Common myeloid progenitor, CD34-positive (primary cell): ENCODE measurements at regions not wholly inside any gene's neighbourhood (a gene's known extent, or its start where the extent isn't known, plus 50 kb on each side); places are given as distances from the start of the nearest gene placed in this dataset.
A peak's percentile ranks its signal among the peaks of the same experiment; 100 is the strongest.

Experiments used
- CTCF ChIA-PET: fragments of 350-600 bp; sonication (Branson Sonifier 250); formaldehyde crosslinking; loops from one replicate; lab custom pipeline; 2021; ENCODE audit warnings: antibody characterized with exemption; lab: Charles Lee
- POLR2A ChIA-PET: fragments of 350-600 bp; sonication (Branson Sonifier 250); formaldehyde crosslinking; loops from one replicate; lab custom pipeline; 2021; ENCODE audit warnings: antibody characterized with exemption; lab: Charles Lee
- DNase-seq, 3 donors: peaks; one replicate each; pipeline versions ENCODE4 v3.0.0 to v3.0.0-alpha.2; 2013
- H3K27ac ChIP-seq, 2 experiments: 1 replicate in 1 of 2; 2 replicates in 1 of 2; pipeline ENCODE4 v1.7.0; 2013; ENCODE audit warnings: inconsistent platforms in 2 of 2, low read length in 2 of 2, mild to moderate bottlenecking in 2 of 2, low read depth in 1 of 2, moderate library complexity in 1 of 2; ENCODE audit not compliant: severe bottlenecking in 2 of 2, insufficient read depth in 1 of 2, poor library complexity in 1 of 2
- H3K27me3 ChIP-seq, 5 experiments: replicated peaks in 2 of 5; 1 replicate in 3 of 5; 2 replicates in 2 of 5; pipeline versions ENCODE4 v1.6.1 to v1.7.0; 2013; ENCODE audit warnings: low read length in 4 of 5, mild to moderate bottlenecking in 2 of 5, moderate library complexity in 2 of 5, inconsistent platforms in 1 of 5; ENCODE audit not compliant: insufficient read depth in 5 of 5, control insufficient read depth in 4 of 5
- H3K36me3 ChIP-seq, 4 experiments: 1 replicate in 2 of 4; 2 replicates in 2 of 4; pipeline versions ENCODE4 v1.6.1 to v1.7.0; 2013; ENCODE audit warnings: low read length in 3 of 4, control low read depth in 1 of 4, mild to moderate bottlenecking in 1 of 4; ENCODE audit not compliant: control insufficient read depth in 4 of 4, insufficient read depth in 4 of 4
- H3K4me1 ChIP-seq, 4 experiments: 1 replicate in 3 of 4; 2 replicates in 1 of 4; pipeline versions ENCODE4 v1.6.1 to v1.7.1; 2013; ENCODE audit warnings: low read length in 3 of 4, mild to moderate bottlenecking in 3 of 4, control low read depth in 1 of 4, inconsistent platforms in 1 of 4, moderate library complexity in 1 of 4; ENCODE audit not compliant: control insufficient read depth in 4 of 4, insufficient read depth in 4 of 4; ENCODE audit errors: control extremely low read depth in 1 of 4
- H3K4me3 ChIP-seq, 7 experiments: 1 replicate in 4 of 7; 2 replicates in 3 of 7; pipeline versions ENCODE4 v1.5.1 to v1.7.0; 2013; ENCODE audit warnings: mild to moderate bottlenecking in 7 of 7, low read length in 6 of 7, moderate library complexity in 6 of 7, inconsistent platforms in 2 of 7, low read depth in 2 of 7, control low read depth in 1 of 7; ENCODE audit not compliant: insufficient read depth in 4 of 7, control insufficient read depth in 1 of 7; ENCODE audit errors: extremely low read depth in 1 of 7
- H3K9me3 ChIP-seq, 5 experiments: 1 replicate in 4 of 5; 2 replicates in 1 of 5; pipeline versions ENCODE4 v1.6.1 to v1.7.1; 2013; ENCODE audit warnings: low read length in 4 of 5, mild to moderate bottlenecking in 2 of 5, inconsistent platforms in 1 of 5, low read depth in 1 of 5, moderate library complexity in 1 of 5; ENCODE audit not compliant: control insufficient read depth in 4 of 5, insufficient read depth in 2 of 5; ENCODE audit errors: control extremely low read depth in 1 of 5
- WGBS: methylation state at CpG from one replicate; pipeline ENCODE4 v1.1.5; 2013; ENCODE audit not compliant: insufficient coverage; 5-methylcytosine and 5-hydroxymethylcytosine counted together

DNA sequence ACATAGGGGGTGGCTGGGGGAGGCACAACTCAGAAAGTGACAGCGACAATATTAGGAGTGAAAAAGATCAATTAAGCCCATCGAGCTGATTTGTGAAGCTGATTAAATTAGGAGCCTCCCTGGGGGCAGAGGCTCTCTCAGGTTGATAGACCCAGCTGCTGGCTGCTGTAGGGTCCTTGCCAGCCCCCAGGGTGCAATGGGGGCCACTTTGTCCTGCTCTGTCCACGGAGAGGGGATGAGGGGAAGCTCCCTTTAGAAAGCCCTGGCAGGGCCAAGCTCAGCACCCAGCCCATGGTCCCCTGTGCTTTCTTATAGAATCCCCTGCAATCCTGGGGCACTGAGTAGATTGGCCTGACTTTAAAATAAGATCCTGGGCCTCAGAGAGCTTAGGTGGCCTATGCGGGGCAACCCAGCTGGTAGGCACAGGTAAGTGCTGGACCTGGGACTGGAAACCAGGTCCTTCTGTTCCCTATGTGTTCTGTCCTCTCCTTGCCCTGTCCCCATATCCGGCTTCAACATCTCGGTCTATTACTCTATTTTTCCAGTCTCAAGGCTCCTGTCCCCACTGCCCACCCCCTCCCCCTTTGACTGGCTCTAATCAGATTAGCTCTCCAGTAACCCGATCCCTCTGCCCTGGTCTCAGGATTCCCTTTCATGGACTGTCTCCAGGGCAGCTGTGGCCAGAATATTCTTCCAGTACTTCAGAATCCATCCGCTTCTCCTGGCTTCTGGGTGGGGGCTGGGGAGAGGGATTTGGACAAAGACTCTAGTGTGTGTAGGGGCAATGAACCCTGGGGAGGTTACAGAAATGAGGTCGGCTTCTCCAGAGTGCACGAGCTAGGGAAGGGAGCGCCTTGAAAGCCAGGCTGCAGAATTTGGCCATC is 259.6 kb downstream of the RPS24 start:
- CTCF ChIA-PET = interaction anchor here (1.2 kb wide), 1 partner anchor 11 kb away, joined by 5 read pairs; no protein-coding TSS in a partner anchor
- H3K9me3 ChIP-seq = no peaks in the 10 kb centered on the region
- no peak overlapping the region for H3K4me3 ChIP-seq
- POLR2A ChIA-PET = interaction anchor here (0.7 kb wide), 1 partner anchor 33 kb away, joined by 3 read pairs; no protein-coding TSS in a partner anchor
- 96% methylated on average over 8 of the region's 11 CpGs for WGBS
- peaks cover 0 to 10% (median 6%) of the 10 kb centered on the region in 4 experiments for H3K4me1 ChIP-seq
- H3K27ac ChIP-seq = no peak overlapping the region
- no peaks in the 10 kb centered on the region for H3K36me3 ChIP-seq
- no peak for DNase-seq
- no peaks in the 10 kb centered on the region for H3K27me3 ChIP-seq

DNA sequence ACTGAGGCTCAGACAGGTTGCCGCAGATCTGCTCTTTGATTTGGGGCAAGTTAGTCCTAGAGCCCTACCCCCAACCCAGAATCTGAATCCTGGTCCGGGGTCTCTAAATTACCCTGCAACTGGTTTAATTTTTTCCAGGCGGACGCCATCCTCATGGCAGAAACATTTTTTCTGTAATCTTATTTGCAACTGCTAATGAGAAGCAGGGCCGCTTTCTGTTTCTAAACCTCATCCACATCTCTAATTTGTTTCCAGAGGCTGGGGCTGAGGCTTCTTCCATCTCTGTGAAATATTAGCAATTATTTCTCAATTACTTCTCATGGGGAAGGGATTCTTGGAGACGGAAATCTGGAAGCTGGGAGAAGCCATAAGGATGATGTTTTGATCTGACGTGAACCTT is 261.6 kb downstream of the RPS24 start:
- H3K27me3 ChIP-seq = no peaks in the 10 kb centered on the region
- CTCF ChIA-PET = no interaction called here
- H3K4me3 ChIP-seq = no peak overlapping the region
- H3K9me3 ChIP-seq = no peaks in the 10 kb centered on the region
- no peak overlapping the region for H3K27ac ChIP-seq
- POLR2A ChIA-PET = no interaction called here
- H3K4me1 ChIP-seq = peaks cover 3 to 23% (median 14%) of the 10 kb centered on the region in 4 experiments
- no peak for DNase-seq
- WGBS = 98% methylated on average over 7 of the region's 7 CpGs
- H3K36me3 ChIP-seq = no peaks in the 10 kb centered on the region

DNA sequence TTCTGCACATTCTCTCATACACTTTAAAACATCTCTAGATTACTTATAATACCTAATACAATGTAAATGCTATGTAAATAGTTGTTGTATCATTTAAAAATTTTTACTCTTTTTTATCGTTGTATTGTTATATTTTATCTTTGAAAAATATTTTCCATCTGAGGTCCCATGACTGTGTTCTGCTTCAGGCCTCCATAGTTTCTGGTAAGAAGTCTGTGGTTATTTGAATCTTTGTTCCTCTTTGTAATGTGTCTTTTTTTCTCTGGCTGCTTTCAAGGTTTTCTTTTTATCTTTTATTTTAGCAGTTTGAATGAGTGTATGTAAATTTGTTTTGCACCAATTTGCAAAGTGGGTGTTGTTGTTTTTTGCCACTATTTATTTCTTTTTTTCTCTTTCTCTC is 263.1 kb downstream of the RPS24 start:
- DNase-seq = peak; percentile 15 to 78 (median 61)
- H3K4me1 ChIP-seq = peaks cover 3 to 28% (median 18%) of the 10 kb centered on the region in 4 experiments
- no peaks in the 10 kb centered on the region for H3K36me3 ChIP-seq
- CTCF ChIA-PET = no interaction called here
- no peaks in the 10 kb centered on the region for H3K27me3 ChIP-seq
- WGBS = no CpG with 5 or more reads among the region's 1 CpG
- POLR2A ChIA-PET = no interaction called here
- H3K4me3 ChIP-seq = no peak overlapping the region
- no peaks in the 10 kb centered on the region for H3K9me3 ChIP-seq
- no peak overlapping the region for H3K27ac ChIP-seq

DNA sequence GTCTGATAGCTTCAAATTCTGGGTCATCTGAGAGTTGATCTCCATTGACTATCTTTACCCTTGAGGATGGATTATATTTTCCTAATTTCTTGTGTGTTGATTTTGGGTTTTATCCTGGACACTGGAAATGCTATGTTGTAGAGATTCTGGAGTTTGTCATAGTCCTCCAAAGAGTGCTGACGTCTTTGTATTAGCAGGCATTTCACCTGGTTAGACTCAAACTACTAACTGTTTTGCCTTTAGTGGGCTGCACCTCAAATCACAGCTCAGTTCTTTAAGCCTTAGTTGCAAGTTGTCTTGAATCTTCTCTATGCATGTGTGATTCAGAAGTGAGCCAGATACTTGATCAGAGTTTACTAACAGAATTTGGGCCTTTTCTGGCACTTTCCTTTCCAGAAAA is 264.3 kb downstream of the RPS24 start:
- POLR2A ChIA-PET = no interaction called here
- DNase-seq = no peak
- WGBS = 83% methylated on average over 1 of the region's 1 CpG
- Histone ChIP-seq H3K4me1 (peaks cover 8 to 31% (median 28%) of the 10 kb centered on the region in 4 experiments), H3K9me3 (no peaks in the 10 kb centered on the region), H3K4me3 (no peak overlapping the region), H3K27me3 (no peaks in the 10 kb centered on the region), H3K27ac (no peak overlapping the region), H3K36me3 (no peaks in the 10 kb centered on the region)
- CTCF ChIA-PET = interaction anchor here (1.5 kb wide), 1 partner anchor 48 kb away, joined by 4 read pairs; no protein-coding TSS in a partner anchor

DNA sequence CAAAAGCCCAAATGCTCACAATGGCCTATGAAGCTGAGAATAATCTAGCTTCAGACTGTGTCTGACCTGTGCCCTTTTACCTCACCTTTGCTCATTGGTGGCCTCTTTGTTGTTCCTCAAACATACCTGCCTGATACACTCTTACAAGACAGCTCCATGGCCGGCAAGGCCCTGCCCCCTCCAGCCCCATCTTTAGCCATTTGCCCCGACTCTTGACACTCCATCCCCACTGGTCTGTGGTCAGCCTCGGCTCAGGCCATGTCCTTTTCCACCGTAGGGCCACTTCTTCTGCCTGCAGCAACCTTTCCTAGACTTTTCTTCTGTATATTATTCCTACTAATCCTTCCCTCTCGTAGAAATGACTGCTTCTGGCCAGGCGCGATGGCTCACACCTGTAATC is 265.2 kb downstream of the RPS24 start:
- no peaks in the 10 kb centered on the region for H3K36me3 ChIP-seq
- H3K4me1 ChIP-seq = peaks cover 8 to 34% (median 31%) of the 10 kb centered on the region in 4 experiments
- ChIA-PET POLR2A (no interaction called here), CTCF (interaction anchor here (1.2 to 1.5 kb wide), 2 partner anchors 49 to 63 kb away, joined by 4 to 6 read pairs; no protein-coding TSS in a partner anchor)
- no peak for DNase-seq
- no peak overlapping the region for H3K27ac ChIP-seq
- no peaks in the 10 kb centered on the region for H3K27me3 ChIP-seq
- no peaks in the 10 kb centered on the region for H3K9me3 ChIP-seq
- 100% methylated on average over 4 of the region's 7 CpGs for WGBS
- no peak overlapping the region for H3K4me3 ChIP-seq

DNA sequence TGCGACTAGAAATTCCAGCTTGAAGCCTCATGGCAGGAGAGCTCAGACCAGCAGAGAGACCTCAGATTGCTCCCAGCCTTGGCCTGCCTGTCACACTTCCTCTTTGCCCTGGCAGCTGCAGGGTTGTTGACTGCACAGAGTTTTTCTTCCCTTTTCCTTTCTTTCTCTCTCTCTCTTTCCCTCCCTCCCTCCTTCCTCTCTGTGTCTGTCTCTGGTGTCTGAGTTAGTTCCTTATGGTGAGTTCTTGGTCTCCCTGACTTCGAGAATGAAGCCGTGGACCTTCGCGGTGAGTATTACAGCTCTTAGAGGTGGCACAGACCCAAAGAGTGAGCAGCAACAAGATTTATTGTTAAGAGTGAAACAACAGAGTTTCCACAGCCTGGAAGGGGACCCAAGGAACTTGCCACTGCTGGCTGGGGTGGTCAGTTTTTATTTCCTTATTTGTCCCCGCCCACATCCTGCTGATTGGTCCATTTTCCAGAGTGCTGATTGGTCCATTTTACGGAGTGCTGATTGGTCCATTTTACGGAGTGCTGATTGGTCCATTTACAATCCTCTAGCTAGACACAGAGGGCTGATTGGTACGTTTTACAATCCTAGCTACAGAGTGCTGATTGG is 266.3 kb downstream of the RPS24 start:
- peak; percentile 34 to 78 (median 74) for DNase-seq
- peak overlapping the region in 1 of 2 experiments; percentile 40 for H3K27ac ChIP-seq

More for the DNA sequence above, 266.3 kb downstream of the RPS24 start:
- 78% methylated on average over 5 of the region's 9 CpGs for WGBS
- Histone ChIP-seq H3K4me1 (peaks cover 8 to 39% (median 33%) of the 10 kb centered on the region in 4 experiments), H3K27me3 (no peaks in the 10 kb centered on the region), H3K36me3 (no peaks in the 10 kb centered on the region), H3K4me3 (peak overlapping the region in 3 of 7 experiments; percentile 26 to 50 (median 37)), H3K9me3 (no peaks in the 10 kb centered on the region)
- CTCF ChIA-PET = interaction anchor here (0.7 to 1.5 kb wide), 4 partner anchors 50 to 521 kb away, joined by 3 to 6 read pairs (median 4); no protein-coding TSS in a partner anchor
- POLR2A ChIA-PET = interaction anchor here (0.6 kb wide), 1 partner anchor 599 kb away, joined by 3 read pairs; no protein-coding TSS in a partner anchor
